H1 (cell line): ENCODE measurements at regions not wholly inside any gene's neighbourhood (a gene's known extent, or its start where the extent isn't known, plus 50 kb on each side); places are given as distances from the start of the nearest gene placed in this dataset.

Experiments used
- CTCF ChIA-PET: fragments of 300-600 bp; sonication (Branson Sonifier 250); formaldehyde crosslinking; loops from one replicate; lab custom pipeline; 2021; ENCODE audit not compliant: partially characterized antibody; lab: Charles Lee
- POLR2A ChIA-PET: fragments of 300-600 bp; sonication (Branson Sonifier 250); formaldehyde crosslinking; loops from one replicate; lab custom pipeline; 2021; ENCODE audit warnings: inconsistent platforms; ENCODE audit not compliant: partially characterized antibody; lab: Charles Lee
- DNase-seq, 2 experiments: peaks; one replicate each; pipeline versions ENCODE4 v3.0.0 to v3.0.0-alpha.2; 2010 to 2022; ENCODE audit warnings: low spot score in 2 of 2, low read depth in 1 of 2, mixed read lengths in 1 of 2
- FAIRE-seq: peaks from 2 replicates; lab custom pipeline; 2011; peaks lifted over from hg19 to GRCh38; lab: Jason Lieb, UNC
- H2AFZ ChIP-seq: 2 replicates; pipeline ENCODE4 v1.8.1; 2012; ENCODE audit warnings: low read length, inconsistent platforms
- H2AK5ac ChIP-seq: 2 replicates; pipeline ENCODE4 v1.6.1; 2013; ENCODE audit warnings: low read depth, low read length
- H2BK120ac ChIP-seq: replicated peaks from 2 replicates; pipeline ENCODE3; 2013; ENCODE audit warnings: low read depth, low read length, inconsistent platforms
- H2BK12ac ChIP-seq: 2 replicates; pipeline ENCODE4 v1.6.1; 2013; ENCODE audit warnings: low read depth, low read length
- H2BK15ac ChIP-seq: 2 replicates; pipeline ENCODE4 v1.6.1; 2013; ENCODE audit warnings: low read length
- H2BK20ac ChIP-seq: 2 replicates; pipeline ENCODE4 v1.6.1; 2013; ENCODE audit warnings: low read length
- H2BK5ac ChIP-seq: 2 replicates; pipeline ENCODE4 v1.6.1; 2013; ENCODE audit warnings: low read depth, low read length
- H3K14ac ChIP-seq: 2 replicates; pipeline ENCODE4 v1.6.1; 2013; ENCODE audit warnings: inconsistent platforms; ENCODE audit not compliant: insufficient read length
- H3K18ac ChIP-seq: 2 replicates; pipeline ENCODE4 v1.6.1; 2013; ENCODE audit warnings: low read length; ENCODE audit errors: extremely low read depth
- H3K23ac ChIP-seq: 2 replicates; pipeline ENCODE4 v1.6.1; 2013; ENCODE audit warnings: inconsistent platforms; ENCODE audit not compliant: insufficient read length
- H3K23me2 ChIP-seq: 2 replicates; pipeline ENCODE4 v1.6.1; 2013; ENCODE audit warnings: low read depth, low read length
- H3K27ac ChIP-seq: 2 replicates; pipeline ENCODE4 v1.6.1; 2011; ENCODE audit warnings: low read depth, low read length, inconsistent platforms
- H3K27me3 ChIP-seq, 4 experiments: replicated peaks in 1 of 4; 1 replicate in 1 of 4; 2 replicates in 3 of 4; pipeline versions ENCODE4 v1.6.1 to v1.8.1; 2011 to 2013; ENCODE audit warnings: low read length in 3 of 4, mild to moderate bottlenecking in 3 of 4, inconsistent platforms in 2 of 4, mixed read lengths in 2 of 4, moderate library complexity in 1 of 4; ENCODE audit not compliant: control insufficient read depth in 3 of 4, insufficient read depth in 3 of 4; ENCODE audit errors: extremely low read depth in 1 of 4
- H3K36me3 ChIP-seq, 4 experiments: 2 replicates each; pipeline versions ENCODE4 v1.6.1 to v1.8.1; 2011 to 2013; ENCODE audit warnings: mild to moderate bottlenecking in 4 of 4, low read length in 3 of 4, moderate library complexity in 2 of 4, control low read depth in 1 of 4, inconsistent platforms in 1 of 4; ENCODE audit not compliant: insufficient read depth in 4 of 4, control insufficient read depth in 2 of 4
- H3K4ac ChIP-seq: replicated peaks from 2 replicates; pipeline ENCODE3; 2013; ENCODE audit warnings: low read length, low read depth, mixed read lengths, inconsistent platforms; ENCODE audit not compliant: insufficient read length
- H3K4me1 ChIP-seq, 4 experiments: replicated peaks in 1 of 4; 1 replicate in 1 of 4; 2 replicates in 3 of 4; pipeline versions ENCODE4 v1.6.1 to v1.8.1; 2011 to 2013; ENCODE audit warnings: low read length in 3 of 4, inconsistent platforms in 2 of 4, mixed read lengths in 1 of 4; ENCODE audit not compliant: insufficient read depth in 4 of 4, control insufficient read depth in 3 of 4
- H3K4me2 ChIP-seq, 2 experiments: 2 replicates each; pipeline versions ENCODE4 v1.6.1 to v1.8.1; 2011 to 2013; ENCODE audit warnings: low read depth in 2 of 2, low read length in 2 of 2, control low read depth in 1 of 2, inconsistent platforms in 1 of 2, mild to moderate bottlenecking in 1 of 2; ENCODE audit not compliant: insufficient read depth in 1 of 2
- H3K4me3 ChIP-seq, 4 experiments: fragments of 200-600, 300-600 bp in 1 of 4; sonication (generic), shearing (Covaris generic), sonication (Bioruptor Twin) in 1 of 4; 2 replicates each; pipeline versions ENCODE4 v1.5.1 to v1.8.1; 2011 to 2016; ENCODE audit warnings: low read length in 4 of 4, low read depth in 3 of 4, control low read depth in 2 of 4, inconsistent platforms in 2 of 4, mild to moderate bottlenecking in 2 of 4, mixed read lengths in 1 of 4, moderate library complexity in 1 of 4; ENCODE audit not compliant: insufficient read depth in 2 of 4; ENCODE audit errors: extremely low read depth in 1 of 4
- H3K56ac ChIP-seq: replicated peaks from 2 replicates; pipeline ENCODE3; 2013; ENCODE audit warnings: low read depth, mild to moderate bottlenecking, mixed read lengths, low read length, inconsistent platforms; ENCODE audit not compliant: insufficient read length
- H3K79me1 ChIP-seq: 2 replicates; pipeline ENCODE4 v1.6.1; 2013; ENCODE audit warnings: low read depth, low read length, control low read depth
- H3K79me2 ChIP-seq, 2 experiments: 2 replicates each; pipeline versions ENCODE4 v1.6.1 to v1.8.1; 2012 to 2013; ENCODE audit warnings: low read length in 2 of 2, mild to moderate bottlenecking in 2 of 2, inconsistent platforms in 1 of 2; ENCODE audit not compliant: insufficient read depth in 2 of 2, control insufficient read depth in 1 of 2
- H3K9ac ChIP-seq, 4 experiments: replicated peaks in 1 of 4; 1 replicate in 1 of 4; 2 replicates in 3 of 4; pipeline versions ENCODE4 v1.6.1 to v1.8.1; 2011 to 2013; ENCODE audit warnings: low read depth in 3 of 4, low read length in 3 of 4, control low read depth in 2 of 4, mild to moderate bottlenecking in 2 of 4, moderate library complexity in 2 of 4, inconsistent platforms in 1 of 4; ENCODE audit errors: extremely low read depth in 1 of 4
- H3K9me3 ChIP-seq, 2 experiments: 2 replicates each; pipeline versions ENCODE4 v1.6.1 to v1.8.1; 2012 to 2013; ENCODE audit warnings: mild to moderate bottlenecking in 2 of 2, moderate library complexity in 2 of 2, control low read depth in 1 of 2, inconsistent platforms in 1 of 2, low read depth in 1 of 2, low read length in 1 of 2, mixed read lengths in 1 of 2; ENCODE audit not compliant: insufficient read depth in 2 of 2
- H4K20me1 ChIP-seq, 2 experiments: replicated peaks in 1 of 2; 2 replicates each; pipeline versions ENCODE3 to v1.8.1; 2011 to 2013; ENCODE audit warnings: inconsistent platforms in 2 of 2, low read length in 2 of 2, mild to moderate bottlenecking in 1 of 2; ENCODE audit not compliant: insufficient read depth in 2 of 2, control insufficient read depth in 1 of 2
- H4K5ac ChIP-seq: 2 replicates; pipeline ENCODE4 v1.6.1; 2013; ENCODE audit warnings: low read length, low read depth, mixed read lengths, inconsistent platforms; ENCODE audit not compliant: insufficient read length
- H4K8ac ChIP-seq: 2 replicates; pipeline ENCODE4 v1.8.0; 2013; ENCODE audit warnings: mild to moderate bottlenecking, moderate library complexity, low read length, inconsistent platforms; ENCODE audit not compliant: insufficient read depth; ENCODE audit errors: extremely low read depth
- H4K91ac ChIP-seq: replicated peaks from 2 replicates; pipeline ENCODE3; 2013; ENCODE audit warnings: low read length, mixed read lengths, inconsistent platforms; ENCODE audit not compliant: insufficient read length
- ATF3 ChIP-seq: IDR thresholded peaks from 2 replicates; pipeline ENCODE4 v1.6.1; 2011; ENCODE audit warnings: low read depth, mild to moderate bottlenecking, low read length; ENCODE audit not compliant: insufficient read depth
- BRCA1 ChIP-seq: IDR thresholded peaks from 2 replicates; pipeline ENCODE4 v1.6.1; 2012; ENCODE audit warnings: low read depth, low read length, improper control_type of control experiment
- HDAC6 ChIP-seq: IDR thresholded peaks from one replicate; pipeline ENCODE4 v1.7.1; 2012; ENCODE audit warnings: low read depth, mild to moderate bottlenecking, inconsistent platforms, low read length, moderate library complexity
- KDM1A ChIP-seq: fragments of 200-600, 300-600 bp; sonication (generic); IDR thresholded peaks from 2 replicates; pipeline ENCODE4 v1.7.1; 2016; ENCODE audit warnings: mild to moderate bottlenecking, low read length, borderline replicate concordance
- SIRT6 ChIP-seq: IDR thresholded peaks from one replicate; pipeline ENCODE4 v1.7.1; 2012; ENCODE audit warnings: low read length, inconsistent platforms
- SUZ12 ChIP-seq: fragments of 200-600 bp; sonication (generic); IDR thresholded peaks from 2 replicates; pipeline ENCODE4 v1.6.1; 2012; ENCODE audit warnings: mild to moderate bottlenecking, inconsistent platforms, low read length, moderate library complexity, mixed read lengths
- TAF1 ChIP-seq: IDR thresholded peaks from 2 replicates; pipeline ENCODE4 v1.6.1; 2011; ENCODE audit warnings: mild to moderate bottlenecking, low read depth, low read length
- YY1 ChIP-seq: IDR thresholded peaks from 2 replicates; pipeline ENCODE4 v1.6.1; 2011; ENCODE audit warnings: low read depth, mild to moderate bottlenecking, low read length
- WGBS, 2 experiments: shearing (Covaris generic) in 1 of 2; methylation state at CpG; one replicate each; pipeline versions ENCODE4 v1.1.6 to v1.1.7; 2013 to 2015; ENCODE audit warnings: low lambda C conversion rate in 2 of 2, mixed read lengths in 2 of 2, inconsistent platforms in 1 of 2, low coverage in 1 of 2, missing lambda C conversion rate in 1 of 2; ENCODE audit not compliant: insufficient replicate concordance in 2 of 2, insufficient coverage in 1 of 2, insufficient read length in 1 of 2; ENCODE audit errors: extremely low coverage in 1 of 2, missing lambda C conversion rate in 1 of 2; 5-methylcytosine and 5-hydroxymethylcytosine counted together

DNA sequence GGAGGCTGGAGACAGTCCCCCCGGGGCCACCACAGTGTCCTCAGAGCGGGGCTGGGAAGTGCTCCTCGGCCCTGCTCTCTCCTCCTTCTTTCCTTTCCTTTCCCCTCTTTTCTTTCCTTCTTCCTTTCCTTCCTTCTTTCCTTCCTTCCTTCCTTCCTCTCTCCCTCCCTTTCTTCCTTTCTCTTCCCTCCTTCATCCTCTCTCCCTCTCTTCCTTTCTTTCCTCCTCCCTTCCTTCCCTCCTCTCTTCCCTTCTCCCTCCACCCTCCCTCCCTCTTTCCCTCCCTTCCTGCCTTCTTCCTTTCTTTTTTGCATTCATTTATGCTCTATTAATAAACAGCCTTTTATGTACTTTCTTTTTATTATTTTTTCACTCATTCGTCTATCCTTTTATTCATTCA, 127.1 kb upstream of the TCERG1L start:
- H3K18ac ChIP-seq, result no peak overlapping the region
- no peak overlapping the region for H3K56ac ChIP-seq
- no peak for DNase-seq
- H3K4me1 ChIP-seq, result peaks cover 0 to 2% (median 0%) of the 10 kb centered on the region in 4 experiments; a peak in 1 of 7 replicates
- ChIA-PET CTCF (interaction anchor here (4.0 kb wide), 1 partner anchor 16 kb away, joined by 21 read pairs; no protein-coding TSS in a partner anchor), POLR2A (interaction anchor here (0.8 kb wide), 1 partner anchor 9 kb away, joined by 4 read pairs; no protein-coding TSS in a partner anchor)
- H4K20me1 ChIP-seq, result no peaks in the 10 kb centered on the region
- no peak overlapping the region for H3K23ac ChIP-seq
- no peak overlapping the region for H4K5ac ChIP-seq
- no peak overlapping the region for H2BK20ac ChIP-seq
- no peak overlapping the region for H3K4me3 ChIP-seq
- H2AK5ac ChIP-seq, result no peak overlapping the region
- no peak overlapping the region for H3K9ac ChIP-seq
- H2BK12ac ChIP-seq, result no peak overlapping the region
- no peak overlapping the region for H3K4ac ChIP-seq
- no peaks in the 10 kb centered on the region for H3K79me1 ChIP-seq
- H2BK15ac ChIP-seq, result no peak overlapping the region
- H3K14ac ChIP-seq, result no peak overlapping the region
- no peak overlapping the region for H3K4me2 ChIP-seq
- FAIRE-seq, result no peak
- no peak overlapping the region for H2BK120ac ChIP-seq
- no peaks in the 10 kb centered on the region for H3K9me3 ChIP-seq
- H3K23me2 ChIP-seq, result no peaks in the 10 kb centered on the region
- H2AFZ ChIP-seq, result no peak overlapping the region
- H4K8ac ChIP-seq, result no peak overlapping the region; the same call in 1 of the 2 replicates
- no peaks in the 10 kb centered on the region for H3K27me3 ChIP-seq
- no peak overlapping the region for H2BK5ac ChIP-seq
- WGBS, 2 experiments, result 78 to 100% methylated on average over 1 to 3 of the region's 4 CpGs
- H3K27ac ChIP-seq, result no peak overlapping the region
- no peaks in the 10 kb centered on the region for H3K79me2 ChIP-seq
- no peaks in the 10 kb centered on the region for H3K36me3 ChIP-seq
- no peak overlapping the region for H4K91ac ChIP-seq
- no peak for TF ChIP-seq HDAC6
- TF ChIP-seq YY1, result no peak
- TF ChIP-seq BRCA1, result no peak
- TF ChIP-seq ATF3, result no peak
- no peak for TF ChIP-seq KDM1A
- TF ChIP-seq SIRT6, result no peak
- no peak for TF ChIP-seq TAF1
- no peak for TF ChIP-seq SUZ12
